Keratinocyte (primary cell): ENCODE measurements at regions not wholly inside any gene's neighbourhood (a gene's known extent, or its start where the extent isn't known, plus 50 kb on each side); places are given as distances from the start of the nearest gene placed in this dataset.

Experiments
- DNase-seq: peaks from one replicate; pipeline ENCODE4 v3.0.0-alpha.2; 2011; ENCODE audit warnings: low read depth, missing footprints, low spot score
- FAIRE-seq: peaks from 2 replicates; lab custom pipeline; 2011; peaks lifted over from hg19 to GRCh38; lab: Jason Lieb, UNC
- H2AFZ ChIP-seq: 2 replicates; pipeline ENCODE4 v1.6.0; 2012; ENCODE audit warnings: low read length, control low read depth, inconsistent platforms; ENCODE audit not compliant: control insufficient read depth
- H3K27ac ChIP-seq: 2 replicates; pipeline ENCODE4 v1.5.1; 2011; ENCODE audit warnings: low read length; ENCODE audit not compliant: control insufficient read depth, insufficient read depth
- H3K27me3 ChIP-seq: 3 replicates; pipeline ENCODE4 v1.6.0; 2011; ENCODE audit warnings: low read length; ENCODE audit not compliant: control insufficient read depth, insufficient read depth; ENCODE audit errors: extremely low read depth
- H3K36me3 ChIP-seq, 2 experiments: 2 replicates in 1 of 2; 3 replicates in 1 of 2; pipeline ENCODE4 v1.5.1; 2011; ENCODE audit warnings: low read length in 2 of 2, mild to moderate bottlenecking in 1 of 2; ENCODE audit not compliant: control insufficient read depth in 2 of 2, insufficient read depth in 2 of 2; ENCODE audit errors: extremely low read depth in 1 of 2
- H3K4me1 ChIP-seq: 3 replicates; pipeline ENCODE4 v1.5.1; 2011; ENCODE audit warnings: low read length; ENCODE audit not compliant: control insufficient read depth, insufficient read depth; ENCODE audit errors: extremely low read depth
- H3K4me2 ChIP-seq: 3 replicates; pipeline ENCODE4 v1.6.0; 2011; ENCODE audit warnings: low read depth, low read length; ENCODE audit not compliant: control insufficient read depth, insufficient read depth; ENCODE audit errors: extremely low read depth
- H3K4me3 ChIP-seq, 3 experiments: fragments of 200-600 bp in 1 of 3; sonication (generic) in 1 of 3; 2 replicates in 2 of 3; 3 replicates in 1 of 3; pipeline ENCODE4 v1.5.1; 2011 to 2016; ENCODE audit warnings: low read length in 3 of 3, mild to moderate bottlenecking in 3 of 3, control low read depth in 2 of 3, inconsistent platforms in 1 of 3, low read depth in 1 of 3, mixed read lengths in 1 of 3, mixed run types in 1 of 3, moderate library complexity in 1 of 3; ENCODE audit not compliant: control insufficient read depth in 2 of 3, insufficient read depth in 2 of 3; ENCODE audit errors: extremely low read depth in 1 of 3
- H3K79me2 ChIP-seq: 2 replicates; pipeline ENCODE4 v1.6.0; 2012; ENCODE audit warnings: low read length; ENCODE audit not compliant: control insufficient read depth, insufficient read depth
- H3K9ac ChIP-seq: 3 replicates; pipeline ENCODE4 v1.6.0; 2011; ENCODE audit warnings: low read length; ENCODE audit not compliant: control insufficient read depth, insufficient read depth; ENCODE audit errors: extremely low read depth
- H3K9me1 ChIP-seq: 3 replicates; pipeline ENCODE4 v1.6.0; 2011; ENCODE audit warnings: low read length; ENCODE audit not compliant: control insufficient read depth, insufficient read depth; ENCODE audit errors: extremely low read depth
- H3K9me3 ChIP-seq: 2 replicates; pipeline ENCODE4 v1.5.1; 2012; ENCODE audit warnings: low read depth, low read length; ENCODE audit not compliant: control insufficient read depth
- H4K20me1 ChIP-seq: 3 replicates; pipeline ENCODE4 v1.6.0; 2011; ENCODE audit warnings: low read length; ENCODE audit not compliant: control insufficient read depth, insufficient read depth; ENCODE audit errors: extremely low read depth
- EZH2 ChIP-seq: IDR thresholded peaks from one replicate; pipeline ENCODE4 v1.6.1; 2012; ENCODE audit warnings: inconsistent platforms, mild to moderate bottlenecking, low read length, moderate library complexity
- dilution Hi-C: fragments of 300-500 bp; cut with MboI; formaldehyde crosslinking; loops from one replicate; pipeline ENCODE4 v1.7.0; 2020; ENCODE audit warnings: low sequenced_read_pairs; ENCODE audit not compliant: extremely low pct_ligation_motif_present
- TF ChIP-seq, protein P1 (sequence below), 3 experiments: IDR thresholded peaks in 1 of 3; conservative IDR thresholded peaks in 1 of 3; optimal IDR thresholded peaks in 1 of 3; 2 replicates in 2 of 3; 3 replicates in 1 of 3; pipeline versions ENCODE3 to v1.5.1; 2011; ENCODE audit warnings: low read length in 3 of 3, mild to moderate bottlenecking in 3 of 3, moderate library complexity in 2 of 3, control low read depth in 1 of 3, inconsistent platforms in 1 of 3; ENCODE audit not compliant: insufficient read depth in 2 of 3; ENCODE audit errors: extremely low read depth in 1 of 3

DNA sequence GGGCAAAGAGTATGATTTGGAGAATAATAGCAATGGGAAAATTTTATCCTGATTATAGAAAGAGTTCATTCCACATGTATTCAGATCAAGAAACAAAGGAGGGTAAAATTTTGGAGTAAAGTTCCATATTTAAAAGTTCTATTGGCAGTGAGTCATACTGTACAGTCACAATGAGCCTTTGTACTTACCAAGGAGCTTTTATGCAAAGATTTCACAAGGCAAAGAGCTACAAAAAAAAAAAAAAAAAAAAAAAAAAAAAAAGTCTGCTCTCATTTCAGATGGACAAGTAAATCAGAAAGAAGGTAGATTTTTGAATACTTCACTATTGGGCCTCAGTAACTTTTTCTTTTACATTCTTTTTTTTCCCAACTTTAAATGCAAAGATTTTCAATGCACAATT is 1802.2 kb upstream of the PIK3C3 start:
- Histone ChIP-seq H3K36me3 (no peaks in the 10 kb centered on the region), H3K4me3 (no peak overlapping the region), H3K4me1 (no peaks in the 10 kb centered on the region), H3K79me2 (no peaks in the 10 kb centered on the region), H2AFZ (no peak overlapping the region), H3K27ac (no peak overlapping the region), H3K9ac (no peak overlapping the region), H3K9me1 (no peaks in the 10 kb centered on the region), H3K4me2 (no peak overlapping the region), H3K27me3 (no peaks in the 10 kb centered on the region), H4K20me1 (no peaks in the 10 kb centered on the region), H3K9me3 (no peaks in the 10 kb centered on the region)
- FAIRE-seq, result no peak
- TF ChIP-seq, protein P1, sequence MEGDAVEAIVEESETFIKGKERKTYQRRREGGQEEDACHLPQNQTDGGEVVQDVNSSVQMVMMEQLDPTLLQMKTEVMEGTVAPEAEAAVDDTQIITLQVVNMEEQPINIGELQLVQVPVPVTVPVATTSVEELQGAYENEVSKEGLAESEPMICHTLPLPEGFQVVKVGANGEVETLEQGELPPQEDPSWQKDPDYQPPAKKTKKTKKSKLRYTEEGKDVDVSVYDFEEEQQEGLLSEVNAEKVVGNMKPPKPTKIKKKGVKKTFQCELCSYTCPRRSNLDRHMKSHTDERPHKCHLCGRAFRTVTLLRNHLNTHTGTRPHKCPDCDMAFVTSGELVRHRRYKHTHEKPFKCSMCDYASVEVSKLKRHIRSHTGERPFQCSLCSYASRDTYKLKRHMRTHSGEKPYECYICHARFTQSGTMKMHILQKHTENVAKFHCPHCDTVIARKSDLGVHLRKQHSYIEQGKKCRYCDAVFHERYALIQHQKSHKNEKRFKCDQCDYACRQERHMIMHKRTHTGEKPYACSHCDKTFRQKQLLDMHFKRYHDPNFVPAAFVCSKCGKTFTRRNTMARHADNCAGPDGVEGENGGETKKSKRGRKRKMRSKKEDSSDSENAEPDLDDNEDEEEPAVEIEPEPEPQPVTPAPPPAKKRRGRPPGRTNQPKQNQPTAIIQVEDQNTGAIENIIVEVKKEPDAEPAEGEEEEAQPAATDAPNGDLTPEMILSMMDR (optimal IDR thresholded peaks at IDR 0.05 in 1 of 3, IDR thresholded peaks at IDR 0.05 in 1 of 3, conservative IDR thresholded peaks at IDR 0.05 in 1 of 3; ENCODE audit: extremely low read depth in 1 of 3, insufficient read depth in 2 of 3, low read length in 3 of 3), result no peak
- TF ChIP-seq EZH2, result no peak
- no peak for DNase-seq
- dilution Hi-C loops, result no loop called here

DNA sequence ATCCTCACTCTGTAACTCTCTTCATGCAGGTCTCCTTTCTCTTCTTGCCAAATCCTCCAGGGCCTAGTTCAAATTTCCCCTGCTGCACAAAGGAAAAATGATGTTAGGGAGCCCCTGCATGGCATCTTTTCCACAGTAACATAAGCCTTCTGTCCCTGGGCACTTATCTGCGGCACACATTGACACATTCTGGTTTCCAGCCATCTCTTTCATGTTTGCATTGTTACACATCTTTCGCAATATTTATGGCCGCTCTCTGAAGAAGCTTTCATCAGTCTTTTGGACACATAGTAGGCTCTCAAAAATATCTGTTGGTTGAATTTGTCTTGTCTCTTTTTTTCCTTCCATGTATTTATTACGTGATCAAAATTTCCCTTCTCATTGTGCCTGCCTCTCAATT is 1806.1 kb upstream of the PIK3C3 start:
- FAIRE-seq (no peak), DNase-seq (no peak)
- TF ChIP-seq EZH2, result no peak
- TF ChIP-seq, protein P1 (optimal IDR thresholded peaks at IDR 0.05 in 1 of 3, IDR thresholded peaks at IDR 0.05 in 1 of 3, conservative IDR thresholded peaks at IDR 0.05 in 1 of 3; ENCODE audit: extremely low read depth in 1 of 3, insufficient read depth in 2 of 3, low read length in 3 of 3), result no peak
- dilution Hi-C loops, result no loop called here
- no peaks in the 10 kb centered on the region for H3K4me1 ChIP-seq
- H3K9me3 ChIP-seq, result no peaks in the 10 kb centered on the region
- H3K4me3 ChIP-seq, result no peak overlapping the region
- H3K27ac ChIP-seq, result no peak overlapping the region
- no peaks in the 10 kb centered on the region for H3K27me3 ChIP-seq
- H2AFZ ChIP-seq, result no peak overlapping the region
- H3K36me3 ChIP-seq, result no peaks in the 10 kb centered on the region
- no peak overlapping the region for H3K4me2 ChIP-seq
- H3K9me1 ChIP-seq, result no peaks in the 10 kb centered on the region
- no peak overlapping the region for H3K9ac ChIP-seq
- no peaks in the 10 kb centered on the region for H3K79me2 ChIP-seq
- no peaks in the 10 kb centered on the region for H4K20me1 ChIP-seq
